ENCODE measurements at regions not wholly inside any gene's neighbourhood (a gene's known extent, or its start where the extent isn't known, plus 50 kb on each side); places are given as distances from the start of the nearest gene placed in this dataset.

- in situ Hi-C loops (cut with MboI) (no loop called here), intact Hi-C loops (cut with micrococcal nuclease; ENCODE audit: unreplicated experiment) (no loop called here)
- ChIA-PET RAD21 (ENCODE audit: unreplicated experiment) (no interaction called here), CTCF (no interaction called here), SMC1A (ENCODE audit: uncharacterized antibody, unreplicated experiment) (interaction anchor here (0.7 kb wide), 1 partner anchor 1291 kb away, joined by 3 read pairs; no protein-coding TSS in a partner anchor), POLR2A (no interaction called here)
- WGBS (ENCODE audit: insufficient coverage, insufficient replicate concordance, low lambda C conversion rate, missing lambda C conversion rate), result 25% methylated on average over 4 of the region's 4 CpGs
- ATAC-seq (no peak), FAIRE-seq (no peak), DNase-seq (ENCODE audit: low read depth, low spot score) (no peak)
- Histone ChIP-seq H3K27me3 (replicated peaks in 1 of 2; ENCODE audit: control insufficient read depth in 2 of 2, insufficient read depth in 2 of 2, low read length in 1 of 2) (no peaks in the 10 kb centered on the region), H3K4me1 (ENCODE audit: control insufficient read depth, insufficient read depth, low read length) (no peaks in the 10 kb centered on the region), H3K9ac (ENCODE audit: control insufficient read depth, insufficient read depth, low read length) (no peak overlapping the region), H4K20me1 (ENCODE audit: control insufficient read depth, insufficient read depth) (no peaks in the 10 kb centered on the region), H3K4me3 (no peak overlapping the region), H2AFZ (ENCODE audit: control insufficient read depth, low read depth, low read length) (no peak overlapping the region), H3K79me2 (ENCODE audit: control insufficient read depth, insufficient read depth, low read length) (no peaks in the 10 kb centered on the region), H3K36me3 (ENCODE audit: control insufficient read depth in 2 of 2, insufficient read depth in 2 of 2, low read length in 1 of 2) (no peaks in the 10 kb centered on the region), H3K27ac (ENCODE audit: control insufficient read depth, insufficient read depth) (no peak overlapping the region), H3K9me3 (replicated peaks; ENCODE audit: control insufficient read depth, insufficient read depth, low read length) (no peaks in the 10 kb centered on the region), H3K4me2 (ENCODE audit: control insufficient read depth, insufficient read depth) (no peak overlapping the region)
- no TSS peak for BruUV-seq (replicated peaks)
- no peak for TF ChIP-seq CBFB (IDR thresholded peaks at IDR 0.05; ENCODE audit: low read depth)
- TF ChIP-seq SRF (IDR thresholded peaks at IDR 0.05; ENCODE audit: low read depth in 2 of 2, low read length in 2 of 2), result no peak
- no peak for TF ChIP-seq PAX5 (IDR thresholded peaks at IDR 0.05; ENCODE audit: borderline replicate concordance, low read depth, low read length)
- TF ChIP-seq HDGF (IDR thresholded peaks at IDR 0.05), result no peak
Measured at GRCh38 chr4:20122198-20122988, 129.3 kb upstream of the SLIT2 start.

GRCh38 chr4:20119141-20119540, 132.6 kb upstream of the SLIT2 start:
- ChIA-PET POLR2A (no interaction called here), SMC1A (ENCODE audit: uncharacterized antibody, unreplicated experiment) (no interaction called here), CTCF (no interaction called here), RAD21 (ENCODE audit: unreplicated experiment) (no interaction called here)
- H3K4me2 ChIP-seq (ENCODE audit: control insufficient read depth, insufficient read depth), result no peak overlapping the region
- H4K20me1 ChIP-seq (ENCODE audit: control insufficient read depth, insufficient read depth), result no peaks in the 10 kb centered on the region
- in situ Hi-C loops (cut with MboI) (no loop called here), intact Hi-C loops (cut with micrococcal nuclease; ENCODE audit: unreplicated experiment) (no loop called here)
- H3K27ac ChIP-seq (ENCODE audit: control insufficient read depth, insufficient read depth), result no peak overlapping the region
- no peaks in the 10 kb centered on the region for H3K79me2 ChIP-seq (ENCODE audit: control insufficient read depth, insufficient read depth, low read length)
- no peak overlapping the region for H3K9ac ChIP-seq (ENCODE audit: control insufficient read depth, insufficient read depth, low read length)
- BruUV-seq (replicated peaks), result no TSS peak
- FAIRE-seq (no peak), DNase-seq (ENCODE audit: low read depth, low spot score) (no peak), ATAC-seq (no peak)
- no peaks in the 10 kb centered on the region for H3K27me3 ChIP-seq (replicated peaks in 1 of 2; ENCODE audit: control insufficient read depth in 2 of 2, insufficient read depth in 2 of 2, low read length in 1 of 2)
- 3% methylated on average over 2 of the region's 2 CpGs for WGBS (ENCODE audit: insufficient coverage, insufficient replicate concordance, low lambda C conversion rate, missing lambda C conversion rate)
- H3K4me1 ChIP-seq (ENCODE audit: control insufficient read depth, insufficient read depth, low read length), result no peaks in the 10 kb centered on the region
- no peak overlapping the region for H3K4me3 ChIP-seq
- H3K9me3 ChIP-seq (replicated peaks; ENCODE audit: control insufficient read depth, insufficient read depth, low read length), result no peaks in the 10 kb centered on the region
- no peaks in the 10 kb centered on the region for H3K36me3 ChIP-seq (ENCODE audit: control insufficient read depth in 2 of 2, insufficient read depth in 2 of 2, low read length in 1 of 2)
- H2AFZ ChIP-seq (ENCODE audit: control insufficient read depth, low read depth, low read length), result no peak overlapping the region
- TF ChIP-seq REST (IDR thresholded peaks at IDR 0.05; ENCODE audit: low read depth, low read length) (no peak), BHLHE40 (IDR thresholded peaks at IDR 0.05; ENCODE audit: borderline replicate concordance in 1 of 2, low read depth in 2 of 2, low read length in 1 of 2) (no peak), PAX5 (IDR thresholded peaks at IDR 0.05; ENCODE audit: borderline replicate concordance, low read depth, low read length) (no peak), CUX1 (IDR thresholded peaks at IDR 0.05; ENCODE audit: insufficient replicate concordance, low read depth, low read length) (no peak), IKZF1 (conservative IDR thresholded peaks at IDR 0.05) (no peak)

Measured in GM12878 (cell line).